Large intestine (tissue), 3 donors: ENCODE measurements at regions not wholly inside any gene's neighbourhood (a gene's known extent, or its start where the extent isn't known, plus 50 kb on each side); places are given as distances from the start of the nearest gene placed in this dataset.

Experiments used
- DNase-seq, 2 donors: peaks; one replicate each; pipeline versions ENCODE4 v3.0.0 to v3.0.0-alpha.2; 2013
- H3K27ac ChIP-seq: one replicate; pipeline ENCODE4 v1.5.1; 2013; ENCODE audit warnings: low read length
- H3K27me3 ChIP-seq: 2 replicates; pipeline ENCODE4 v1.6.1; 2013; ENCODE audit warnings: low read length; ENCODE audit not compliant: control insufficient read depth, insufficient read depth
- H3K36me3 ChIP-seq: 2 replicates; pipeline ENCODE4 v1.6.1; 2013; ENCODE audit warnings: low read length; ENCODE audit not compliant: control insufficient read depth, insufficient read depth
- H3K4me1 ChIP-seq: one replicate; pipeline ENCODE4 v1.6.1; 2013; ENCODE audit warnings: low read length; ENCODE audit not compliant: control insufficient read depth, insufficient read depth
- H3K4me3 ChIP-seq: one replicate; pipeline ENCODE4 v1.5.1; 2013; ENCODE audit warnings: low read length
- H3K9me3 ChIP-seq: one replicate; pipeline ENCODE4 v1.6.1; 2013; ENCODE audit warnings: mild to moderate bottlenecking, low read depth, low read length, moderate library complexity; ENCODE audit not compliant: control insufficient read depth
- WGBS: methylation state at CpG from one replicate; pipeline ENCODE4 v1.1.5; 2013; ENCODE audit warnings: low lambda C conversion rate; ENCODE audit not compliant: insufficient coverage; 5-methylcytosine and 5-hydroxymethylcytosine counted together

DNA sequence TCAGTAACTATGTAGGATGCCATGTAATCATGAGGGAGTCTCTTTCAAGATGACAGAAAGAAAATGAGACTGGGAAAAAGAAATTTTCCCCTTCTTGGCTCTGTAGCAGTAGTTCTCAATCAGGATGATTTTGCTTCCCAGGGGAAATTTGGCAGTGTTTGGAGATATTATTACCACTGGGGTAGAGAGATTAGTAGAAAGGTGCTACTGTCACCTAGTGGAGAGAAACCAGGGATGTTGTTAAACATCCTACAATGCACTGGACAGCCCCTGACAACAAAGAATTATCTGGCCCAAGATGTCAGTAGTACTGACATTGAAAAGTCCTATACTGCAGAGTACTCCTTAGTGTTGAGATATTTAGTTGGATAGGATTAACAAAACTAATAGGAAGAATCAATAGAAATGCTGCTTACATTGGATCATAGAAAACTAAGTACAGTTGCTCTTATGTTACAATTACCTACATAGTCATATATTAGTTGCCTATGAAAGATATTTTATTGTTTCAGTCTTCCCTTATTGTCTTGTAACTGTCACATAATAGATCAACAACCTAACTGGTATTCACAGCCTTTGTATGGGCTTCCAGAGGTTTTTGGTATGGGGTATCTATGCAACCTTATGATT lies 433.3 kb downstream of the RAP2B start:
- no peaks in the 10 kb centered on the region for H3K36me3 ChIP-seq
- peaks cover 3% of the 10 kb centered on the region for H3K4me1 ChIP-seq
- H3K9me3 ChIP-seq = no peaks in the 10 kb centered on the region
- H3K27ac ChIP-seq = no peak overlapping the region
- no peak for DNase-seq
- no peak overlapping the region for H3K4me3 ChIP-seq
- H3K27me3 ChIP-seq = no peaks in the 10 kb centered on the region

GRCh38 chr3:153596401-153596800 lies 434.4 kb downstream of the RAP2B start:
- Histone ChIP-seq H3K9me3 (no peaks in the 10 kb centered on the region), H3K36me3 (no peaks in the 10 kb centered on the region), H3K27me3 (no peaks in the 10 kb centered on the region), H3K27ac (no peak overlapping the region), H3K4me3 (no peak overlapping the region), H3K4me1 (peaks cover 3% of the 10 kb centered on the region)
- WGBS = 100% methylated on average over 2 of the region's 4 CpGs
- no peak for DNase-seq

DNA sequence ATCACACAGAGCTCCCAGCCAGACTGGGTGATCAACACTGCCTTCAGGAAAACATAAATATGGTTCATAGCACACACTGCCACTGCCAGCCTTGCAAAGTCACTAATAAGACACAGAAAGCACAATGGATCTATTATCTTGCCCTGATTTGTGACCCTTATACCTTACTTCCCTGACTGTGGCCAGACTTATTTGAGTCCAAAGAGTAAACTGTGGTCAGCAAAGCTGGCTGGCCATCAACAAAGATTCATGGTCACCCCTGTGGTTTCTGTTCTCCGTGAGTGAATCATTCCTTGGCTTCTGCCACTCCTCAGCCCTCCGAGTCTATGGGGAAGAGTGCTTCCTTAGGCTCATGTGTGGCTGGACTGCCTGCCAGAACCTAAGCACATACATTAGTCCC lies 437.7 kb downstream of the RAP2B start:
- DNase-seq = peak; percentile 21 to 71
- Histone ChIP-seq H3K27me3 (no peaks in the 10 kb centered on the region), H3K9me3 (no peaks in the 10 kb centered on the region), H3K4me1 (peaks cover 5% of the 10 kb centered on the region), H3K4me3 (no peak overlapping the region), H3K27ac (peak overlapping the region; percentile 55), H3K36me3 (no peaks in the 10 kb centered on the region)
- no CpG with 5 or more reads among the region's 2 CpGs for WGBS

- Histone ChIP-seq H3K27me3 (no peaks in the 10 kb centered on the region), H3K4me1 (peaks cover 10% of the 10 kb centered on the region), H3K9me3 (no peaks in the 10 kb centered on the region), H3K4me3 (no peak overlapping the region), H3K36me3 (no peaks in the 10 kb centered on the region), H3K27ac (no peak overlapping the region)
- DNase-seq = no peak
- WGBS = 88% methylated on average over 1 of the region's 2 CpGs
Observed at GRCh38 chr3:153600896-153601295, 438.9 kb downstream of the RAP2B start.

DNA sequence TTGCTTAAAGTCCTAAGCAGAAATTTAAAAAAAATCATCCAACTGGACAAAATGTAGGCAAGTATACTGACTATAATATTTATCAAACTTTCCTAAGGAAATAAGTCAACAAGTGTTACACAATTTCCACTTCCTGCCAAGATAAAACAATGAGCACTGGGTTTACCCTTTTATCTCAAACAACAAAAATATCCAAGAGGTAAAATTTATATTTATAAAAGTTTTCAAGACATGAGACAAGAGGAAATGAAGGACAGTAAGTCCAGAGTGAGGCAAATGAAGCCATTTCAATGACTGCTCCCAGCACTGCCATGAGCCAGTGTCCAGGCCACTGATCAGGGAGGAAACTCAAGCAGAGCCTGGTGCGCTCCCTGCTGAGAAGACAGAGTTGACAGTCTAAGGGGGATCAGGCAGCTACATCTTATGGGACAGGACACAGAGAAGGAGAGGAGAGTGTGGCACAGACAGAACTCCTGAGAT lies 439.4 kb downstream of the RAP2B start:
- Histone ChIP-seq H3K27me3 (no peaks in the 10 kb centered on the region), H3K27ac (no peak overlapping the region), H3K4me3 (no peak overlapping the region), H3K4me1 (peaks cover 13% of the 10 kb centered on the region), H3K36me3 (no peaks in the 10 kb centered on the region), H3K9me3 (no peaks in the 10 kb centered on the region)
- no CpG with 5 or more reads among the region's 1 CpG for WGBS
- DNase-seq = no peak

DNA sequence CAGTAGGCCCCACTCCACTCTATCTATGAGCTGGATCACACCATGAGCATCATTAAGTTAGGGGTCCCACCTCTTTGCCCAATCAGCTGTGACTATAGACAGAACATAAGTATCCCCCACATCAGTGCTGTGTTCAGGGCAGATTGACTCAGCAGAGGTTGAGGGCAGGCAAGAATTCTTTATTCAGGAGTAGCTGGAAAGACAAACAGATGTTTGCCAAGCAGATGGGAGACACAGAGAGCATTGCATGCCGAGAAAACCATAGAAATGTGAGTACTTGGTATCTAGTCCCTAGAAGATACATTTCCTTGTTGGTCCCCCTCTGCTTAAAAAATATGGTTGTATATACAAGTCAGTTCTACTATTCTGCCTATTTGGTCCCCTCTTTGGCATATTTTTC lies 440.8 kb downstream of the RAP2B start:
- H3K4me3 ChIP-seq = no peak overlapping the region
- no peaks in the 10 kb centered on the region for H3K36me3 ChIP-seq
- peaks cover 13% of the 10 kb centered on the region for H3K4me1 ChIP-seq
- no peaks in the 10 kb centered on the region for H3K27me3 ChIP-seq
- DNase-seq = no peak
- WGBS = no CpG with 5 or more reads among the region's 1 CpG
- no peak overlapping the region for H3K27ac ChIP-seq
- no peaks in the 10 kb centered on the region for H3K9me3 ChIP-seq

- Histone ChIP-seq H3K27me3 (no peaks in the 10 kb centered on the region), H3K4me3 (no peak overlapping the region), H3K27ac (no peak overlapping the region), H3K9me3 (no peaks in the 10 kb centered on the region), H3K4me1 (no peaks in the 10 kb centered on the region), H3K36me3 (no peaks in the 10 kb centered on the region)
- DNase-seq = no peak
- WGBS = no CpG with 5 or more reads among the region's 1 CpG
Observed at GRCh38 chr3:153614140-153614539, 452.1 kb downstream of the RAP2B start.

GRCh38 chr3:153614563-153614962 lies 452.5 kb downstream of the RAP2B start:
- Histone ChIP-seq H3K4me1 (no peaks in the 10 kb centered on the region), H3K27me3 (no peaks in the 10 kb centered on the region), H3K27ac (no peak overlapping the region), H3K4me3 (no peak overlapping the region), H3K36me3 (no peaks in the 10 kb centered on the region), H3K9me3 (no peaks in the 10 kb centered on the region)
- no peak for DNase-seq

GRCh38 chr3:153615863-153616262 lies 453.8 kb downstream of the RAP2B start:
- no peaks in the 10 kb centered on the region for H3K9me3 ChIP-seq
- H3K36me3 ChIP-seq = no peaks in the 10 kb centered on the region
- H3K4me3 ChIP-seq = no peak overlapping the region
- DNase-seq = peak in 1 of 2 donors; percentile 40
- H3K27me3 ChIP-seq = no peaks in the 10 kb centered on the region
- H3K4me1 ChIP-seq = no peaks in the 10 kb centered on the region
- WGBS = no CpG with 5 or more reads among the region's 1 CpG
- H3K27ac ChIP-seq = no peak overlapping the region

GRCh38 chr3:153617463-153617862 lies 455.4 kb downstream of the RAP2B start:
- no peaks in the 10 kb centered on the region for H3K36me3 ChIP-seq
- DNase-seq = no peak
- no peaks in the 10 kb centered on the region for H3K27me3 ChIP-seq
- H3K27ac ChIP-seq = no peak overlapping the region
- no peaks in the 10 kb centered on the region for H3K4me1 ChIP-seq
- H3K4me3 ChIP-seq = no peak overlapping the region
- 80% methylated on average over 1 of the region's 1 CpG for WGBS
- no peaks in the 10 kb centered on the region for H3K9me3 ChIP-seq

DNA sequence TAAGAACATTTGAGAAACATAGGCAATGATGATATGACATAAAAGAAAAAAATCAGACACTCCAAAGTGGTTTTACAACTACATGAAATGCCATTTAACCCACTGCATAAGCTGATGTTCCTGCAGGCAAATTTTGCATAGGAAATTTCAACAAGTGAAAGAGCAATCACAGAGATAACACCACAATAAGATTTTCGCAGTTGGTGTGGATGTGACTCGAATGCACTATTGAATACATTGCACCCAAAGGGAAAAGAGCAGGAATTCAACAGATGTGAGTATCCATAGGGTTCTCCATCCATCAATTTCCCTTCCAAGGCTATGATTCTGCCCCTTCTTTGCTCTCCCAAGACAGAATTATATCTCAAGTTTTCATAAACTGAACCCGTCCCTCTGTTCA lies 456.1 kb downstream of the RAP2B start:
- Histone ChIP-seq H3K27me3 (no peaks in the 10 kb centered on the region), H3K36me3 (no peaks in the 10 kb centered on the region), H3K9me3 (no peaks in the 10 kb centered on the region), H3K4me1 (no peaks in the 10 kb centered on the region), H3K27ac (no peak overlapping the region), H3K4me3 (no peak overlapping the region)
- 83% methylated on average over 2 of the region's 3 CpGs for WGBS
- no peak for DNase-seq
